GM12878 (cell line): ENCODE measurements at regions not wholly inside any gene's neighbourhood (a gene's known extent, or its start where the extent isn't known, plus 50 kb on each side); places are given as distances from the start of the nearest gene placed in this dataset.

Source experiments
- BACH1 ChIP-seq: fragments of 450-650 bp; IDR thresholded peaks from 2 replicates; pipeline ENCODE4 v1.6.1; 2017; ENCODE audit warnings: mild to moderate bottlenecking, borderline replicate concordance
- RCOR1 ChIP-seq: conservative IDR thresholded peaks from 2 replicates; pipeline ENCODE4 v1.6.1; 2012; ENCODE audit warnings: low read depth, low read length, improper control_type of control experiment
- TF ChIP-seq, protein P1 (sequence below): IDR thresholded peaks from 2 replicates; pipeline ENCODE4 v1.6.1; 2012; ENCODE audit warnings: mild to moderate bottlenecking, low read depth, low read length
- TF ChIP-seq, protein P2 (sequence below): IDR thresholded peaks from 2 replicates; pipeline ENCODE4 v1.6.1; 2012; ENCODE audit warnings: low read depth, low read length, improper control_type of control experiment
- TF ChIP-seq, protein P3 (sequence below): fragments of 450-650 bp; IDR thresholded peaks from 2 replicates; pipeline ENCODE4 v1.6.1; 2017; ENCODE audit warnings: mild to moderate bottlenecking

- TF ChIP-seq BACH1 (no peak), RCOR1 (no peak)
- TF ChIP-seq, protein P1, sequence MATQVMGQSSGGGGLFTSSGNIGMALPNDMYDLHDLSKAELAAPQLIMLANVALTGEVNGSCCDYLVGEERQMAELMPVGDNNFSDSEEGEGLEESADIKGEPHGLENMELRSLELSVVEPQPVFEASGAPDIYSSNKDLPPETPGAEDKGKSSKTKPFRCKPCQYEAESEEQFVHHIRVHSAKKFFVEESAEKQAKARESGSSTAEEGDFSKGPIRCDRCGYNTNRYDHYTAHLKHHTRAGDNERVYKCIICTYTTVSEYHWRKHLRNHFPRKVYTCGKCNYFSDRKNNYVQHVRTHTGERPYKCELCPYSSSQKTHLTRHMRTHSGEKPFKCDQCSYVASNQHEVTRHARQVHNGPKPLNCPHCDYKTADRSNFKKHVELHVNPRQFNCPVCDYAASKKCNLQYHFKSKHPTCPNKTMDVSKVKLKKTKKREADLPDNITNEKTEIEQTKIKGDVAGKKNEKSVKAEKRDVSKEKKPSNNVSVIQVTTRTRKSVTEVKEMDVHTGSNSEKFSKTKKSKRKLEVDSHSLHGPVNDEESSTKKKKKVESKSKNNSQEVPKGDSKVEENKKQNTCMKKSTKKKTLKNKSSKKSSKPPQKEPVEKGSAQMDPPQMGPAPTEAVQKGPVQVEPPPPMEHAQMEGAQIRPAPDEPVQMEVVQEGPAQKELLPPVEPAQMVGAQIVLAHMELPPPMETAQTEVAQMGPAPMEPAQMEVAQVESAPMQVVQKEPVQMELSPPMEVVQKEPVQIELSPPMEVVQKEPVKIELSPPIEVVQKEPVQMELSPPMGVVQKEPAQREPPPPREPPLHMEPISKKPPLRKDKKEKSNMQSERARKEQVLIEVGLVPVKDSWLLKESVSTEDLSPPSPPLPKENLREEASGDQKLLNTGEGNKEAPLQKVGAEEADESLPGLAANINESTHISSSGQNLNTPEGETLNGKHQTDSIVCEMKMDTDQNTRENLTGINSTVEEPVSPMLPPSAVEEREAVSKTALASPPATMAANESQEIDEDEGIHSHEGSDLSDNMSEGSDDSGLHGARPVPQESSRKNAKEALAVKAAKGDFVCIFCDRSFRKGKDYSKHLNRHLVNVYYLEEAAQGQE: no peak
- TF ChIP-seq, protein P2, sequence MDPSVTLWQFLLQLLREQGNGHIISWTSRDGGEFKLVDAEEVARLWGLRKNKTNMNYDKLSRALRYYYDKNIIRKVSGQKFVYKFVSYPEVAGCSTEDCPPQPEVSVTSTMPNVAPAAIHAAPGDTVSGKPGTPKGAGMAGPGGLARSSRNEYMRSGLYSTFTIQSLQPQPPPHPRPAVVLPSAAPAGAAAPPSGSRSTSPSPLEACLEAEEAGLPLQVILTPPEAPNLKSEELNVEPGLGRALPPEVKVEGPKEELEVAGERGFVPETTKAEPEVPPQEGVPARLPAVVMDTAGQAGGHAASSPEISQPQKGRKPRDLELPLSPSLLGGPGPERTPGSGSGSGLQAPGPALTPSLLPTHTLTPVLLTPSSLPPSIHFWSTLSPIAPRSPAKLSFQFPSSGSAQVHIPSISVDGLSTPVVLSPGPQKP: no peak
- TF ChIP-seq, protein P3, sequence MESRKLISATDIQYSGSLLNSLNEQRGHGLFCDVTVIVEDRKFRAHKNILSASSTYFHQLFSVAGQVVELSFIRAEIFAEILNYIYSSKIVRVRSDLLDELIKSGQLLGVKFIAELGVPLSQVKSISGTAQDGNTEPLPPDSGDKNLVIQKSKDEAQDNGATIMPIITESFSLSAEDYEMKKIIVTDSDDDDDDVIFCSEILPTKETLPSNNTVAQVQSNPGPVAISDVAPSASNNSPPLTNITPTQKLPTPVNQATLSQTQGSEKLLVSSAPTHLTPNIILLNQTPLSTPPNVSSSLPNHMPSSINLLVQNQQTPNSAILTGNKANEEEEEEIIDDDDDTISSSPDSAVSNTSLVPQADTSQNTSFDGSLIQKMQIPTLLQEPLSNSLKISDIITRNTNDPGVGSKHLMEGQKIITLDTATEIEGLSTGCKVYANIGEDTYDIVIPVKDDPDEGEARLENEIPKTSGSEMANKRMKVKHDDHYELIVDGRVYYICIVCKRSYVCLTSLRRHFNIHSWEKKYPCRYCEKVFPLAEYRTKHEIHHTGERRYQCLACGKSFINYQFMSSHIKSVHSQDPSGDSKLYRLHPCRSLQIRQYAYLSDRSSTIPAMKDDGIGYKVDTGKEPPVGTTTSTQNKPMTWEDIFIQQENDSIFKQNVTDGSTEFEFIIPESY: no peak
These were observed 297.1 kb downstream of the SATB1 start for GRCh38 chr3:18127859-18128681.
